CD4-positive, alpha-beta T cell (primary cell): ENCODE measurements at regions not wholly inside any gene's neighbourhood (a gene's known extent, or its start where the extent isn't known, plus 50 kb on each side); places are given as distances from the start of the nearest gene placed in this dataset.

Experiments used
- ATAC-seq: fragments of 200-7000 bp; cut with Tn5 transposase; one replicate; pipeline ENCODE4 v1.10.0; 2022; ENCODE audit warnings: mild to moderate bottlenecking; ENCODE audit not compliant: poor library complexity
- CTCF ChIA-PET: fragments of 350-600 bp; sonication (Branson Sonifier 250); formaldehyde crosslinking; loops from one replicate; lab custom pipeline; 2021; ENCODE audit warnings: antibody characterized with exemption, inconsistent platforms; lab: Charles Lee
- POLR2A ChIA-PET: fragments of 350-600 bp; sonication (Branson Sonifier 250); formaldehyde crosslinking; loops from one replicate; lab custom pipeline; 2021; ENCODE audit warnings: antibody characterized with exemption, inconsistent platforms; lab: Charles Lee
- DNase-seq, 14 experiments: peaks; one replicate each; pipeline ENCODE4 v3.0.0-alpha.2; 2013 to 2020; ENCODE audit warnings: mixed read lengths in 2 of 14
- H3K27ac ChIP-seq, 2 donors: one replicate each; pipeline versions ENCODE4 v1.5.1 to v1.7.0; 2013; ENCODE audit warnings: low read length in 2 of 2, low read depth in 1 of 2, mild to moderate bottlenecking in 1 of 2
- H3K27me3 ChIP-seq, 2 experiments: 1 replicate in 1 of 2; 2 replicates in 1 of 2; pipeline versions ENCODE4 v1.6.1 to v1.7.0; 2013; ENCODE audit warnings: low read length in 2 of 2, control low read depth in 1 of 2, mild to moderate bottlenecking in 1 of 2, moderate library complexity in 1 of 2; ENCODE audit not compliant: insufficient read depth in 2 of 2, control insufficient read depth in 1 of 2
- H3K36me3 ChIP-seq: one replicate; pipeline ENCODE4 v1.6.1; 2013; ENCODE audit warnings: low read length, control low read depth; ENCODE audit not compliant: insufficient read depth
- H3K4me1 ChIP-seq: one replicate; pipeline ENCODE4 v1.6.1; 2013; ENCODE audit warnings: low read length, control low read depth; ENCODE audit not compliant: insufficient read depth
- H3K4me3 ChIP-seq: one replicate; pipeline ENCODE4 v1.5.1; 2013; ENCODE audit warnings: mild to moderate bottlenecking, low read length, moderate library complexity
- H3K9me3 ChIP-seq, 2 experiments: 1 replicate in 1 of 2; 2 replicates in 1 of 2; pipeline versions ENCODE4 v1.6.1 to v1.7.0; 2013; ENCODE audit warnings: low read length in 2 of 2, mild to moderate bottlenecking in 2 of 2, control low read depth in 1 of 2, moderate library complexity in 1 of 2; ENCODE audit not compliant: control insufficient read depth in 1 of 2, insufficient read depth in 1 of 2
- H3K27ac Mint-ChIP-seq: one replicate; pipeline ENCODE4 v1.8.0; 2020; ENCODE audit warnings: mixed read lengths
- H3K27me3 Mint-ChIP-seq: one replicate; pipeline ENCODE4 v1.8.0; 2021; ENCODE audit warnings: mixed read lengths
- H3K36me3 Mint-ChIP-seq: one replicate; pipeline ENCODE4 v1.8.0; 2021; ENCODE audit warnings: low read depth, mixed read lengths
- H3K4me1 Mint-ChIP-seq: one replicate; pipeline ENCODE4 v1.8.0; 2021; ENCODE audit warnings: low read depth, mixed read lengths
- H3K4me3 Mint-ChIP-seq: one replicate; pipeline ENCODE4 v1.8.0; 2020; ENCODE audit warnings: mild to moderate bottlenecking, mixed read lengths
- H3K9me3 Mint-ChIP-seq: one replicate; pipeline ENCODE4 v1.8.0; 2020; ENCODE audit warnings: mixed read lengths
- intact Hi-C, 2 experiments: fragments of 100-400 bp; cut with DNase I in 1 of 2; cut with micrococcal nuclease in 1 of 2; formaldehyde crosslinking; loops; one replicate each; pipeline versions ENCODE4 v1.15.1 to v1.9.0; 2023 to 2025; cut with DNase I, micrococcal nuclease
- TF ChIP-seq, protein P1 (sequence below): fragments of 200-600 bp; IDR thresholded peaks from one replicate; pipeline ENCODE4 v1.8.0; 2022; ENCODE audit warnings: antibody characterized with exemption, mild to moderate bottlenecking

GRCh38 chr11:33521384-33521783, 179.2 kb downstream of the C11orf91 start:
- H3K27me3 Mint-ChIP-seq = peaks cover 41% of the 10 kb centered on the region
- H3K9me3 Mint-ChIP-seq = peaks cover 2% of the 10 kb centered on the region
- CTCF ChIA-PET = no interaction called here
- H3K27me3 ChIP-seq = peaks cover 0 to 11% of the 10 kb centered on the region in 2 experiments
- no peak overlapping the region for H3K4me3 Mint-ChIP-seq
- H3K36me3 ChIP-seq = no peaks in the 10 kb centered on the region
- no peak overlapping the region for H3K27ac ChIP-seq
- TF ChIP-seq, protein P1, sequence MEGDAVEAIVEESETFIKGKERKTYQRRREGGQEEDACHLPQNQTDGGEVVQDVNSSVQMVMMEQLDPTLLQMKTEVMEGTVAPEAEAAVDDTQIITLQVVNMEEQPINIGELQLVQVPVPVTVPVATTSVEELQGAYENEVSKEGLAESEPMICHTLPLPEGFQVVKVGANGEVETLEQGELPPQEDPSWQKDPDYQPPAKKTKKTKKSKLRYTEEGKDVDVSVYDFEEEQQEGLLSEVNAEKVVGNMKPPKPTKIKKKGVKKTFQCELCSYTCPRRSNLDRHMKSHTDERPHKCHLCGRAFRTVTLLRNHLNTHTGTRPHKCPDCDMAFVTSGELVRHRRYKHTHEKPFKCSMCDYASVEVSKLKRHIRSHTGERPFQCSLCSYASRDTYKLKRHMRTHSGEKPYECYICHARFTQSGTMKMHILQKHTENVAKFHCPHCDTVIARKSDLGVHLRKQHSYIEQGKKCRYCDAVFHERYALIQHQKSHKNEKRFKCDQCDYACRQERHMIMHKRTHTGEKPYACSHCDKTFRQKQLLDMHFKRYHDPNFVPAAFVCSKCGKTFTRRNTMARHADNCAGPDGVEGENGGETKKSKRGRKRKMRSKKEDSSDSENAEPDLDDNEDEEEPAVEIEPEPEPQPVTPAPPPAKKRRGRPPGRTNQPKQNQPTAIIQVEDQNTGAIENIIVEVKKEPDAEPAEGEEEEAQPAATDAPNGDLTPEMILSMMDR = no peak
- H3K4me1 ChIP-seq = no peaks in the 10 kb centered on the region
- no peaks in the 10 kb centered on the region for H3K4me1 Mint-ChIP-seq
- H3K9me3 ChIP-seq = peaks cover 0 to 8% of the 10 kb centered on the region in 2 experiments
- no peak for ATAC-seq
- H3K27ac Mint-ChIP-seq = no peak overlapping the region
- no peak for DNase-seq
- no peak overlapping the region for H3K4me3 ChIP-seq
- POLR2A ChIA-PET = no interaction called here
- H3K36me3 Mint-ChIP-seq = no peaks in the 10 kb centered on the region
- intact Hi-C loops = no loop called here

DNA sequence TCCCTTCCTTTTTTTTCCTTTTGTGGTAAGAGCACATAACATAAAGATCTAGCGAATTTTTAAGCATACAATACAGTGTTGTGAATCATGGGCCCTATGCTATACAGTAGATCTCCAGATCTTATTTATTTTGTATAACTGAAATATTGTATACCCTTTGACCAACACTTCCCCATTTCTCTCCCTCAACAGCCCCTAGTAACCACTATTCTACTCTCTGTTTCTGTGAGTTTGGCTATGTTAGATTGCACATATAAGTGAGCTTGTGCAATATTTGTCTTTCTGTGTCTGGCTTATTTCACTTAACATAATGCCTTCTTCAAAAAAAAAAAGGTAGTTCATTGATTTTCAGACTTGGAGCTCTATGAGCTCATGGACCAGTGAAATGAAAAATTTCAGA, 180.5 kb downstream of the C11orf91 start:
- intact Hi-C loops = no loop called here
- no peak overlapping the region for H3K27ac ChIP-seq
- Mint-ChIP-seq H3K9me3 (peaks cover 2% of the 10 kb centered on the region), H3K4me1 (no peaks in the 10 kb centered on the region), H3K27me3 (peaks cover 35% of the 10 kb centered on the region), H3K36me3 (no peaks in the 10 kb centered on the region), H3K27ac (no peak overlapping the region), H3K4me3 (no peak overlapping the region)
- ChIA-PET CTCF (no interaction called here), POLR2A (no interaction called here)
- TF ChIP-seq, protein P1 = no peak
- DNase-seq (no peak), ATAC-seq (no peak)
- no peaks in the 10 kb centered on the region for H3K9me3 ChIP-seq
- H3K4me3 ChIP-seq = no peak overlapping the region
- no peaks in the 10 kb centered on the region for H3K4me1 ChIP-seq
- H3K27me3 ChIP-seq = peaks cover 0 to 3% of the 10 kb centered on the region in 2 experiments
- no peaks in the 10 kb centered on the region for H3K36me3 ChIP-seq

DNA sequence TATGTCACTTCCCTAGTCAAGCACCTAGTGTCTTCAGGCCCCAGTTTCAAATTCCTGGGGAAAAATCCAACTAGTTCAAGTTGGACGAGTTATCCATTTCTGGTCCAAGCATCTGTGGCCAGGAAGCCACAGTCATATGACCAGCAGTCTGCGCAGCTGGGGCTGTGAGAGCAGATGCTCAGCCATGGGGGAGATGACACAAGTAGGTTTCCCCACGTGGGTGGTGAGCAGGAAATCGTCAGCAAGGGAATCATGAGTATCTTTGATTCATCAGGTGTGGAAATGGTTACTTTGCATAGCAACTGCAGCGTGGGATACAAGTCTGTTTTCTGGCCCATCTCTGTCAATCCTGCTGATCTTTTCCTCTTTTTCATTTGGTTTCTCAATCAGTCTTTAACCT, 185.3 kb downstream of the C11orf91 start:
- no peak overlapping the region for H3K27ac Mint-ChIP-seq
- H3K4me3 Mint-ChIP-seq = no peak overlapping the region
- no peaks in the 10 kb centered on the region for H3K36me3 Mint-ChIP-seq
- no peaks in the 10 kb centered on the region for H3K9me3 Mint-ChIP-seq
- POLR2A ChIA-PET = no interaction called here
- intact Hi-C loops = no loop called here
- H3K27me3 Mint-ChIP-seq = peaks cover 53% of the 10 kb centered on the region
- TF ChIP-seq, protein P1 = no peak
- Histone ChIP-seq H3K9me3 (no peaks in the 10 kb centered on the region), H3K4me1 (no peaks in the 10 kb centered on the region), H3K4me3 (no peak overlapping the region), H3K27me3 (no peaks in the 10 kb centered on the region), H3K36me3 (no peaks in the 10 kb centered on the region), H3K27ac (no peak overlapping the region)
- ATAC-seq = no peak
- H3K4me1 Mint-ChIP-seq = no peaks in the 10 kb centered on the region
- CTCF ChIA-PET = no interaction called here
- no peak for DNase-seq
